ENCODE measurements at regions not wholly inside any gene's neighbourhood (a gene's known extent, or its start where the extent isn't known, plus 50 kb on each side); places are given as distances from the start of the nearest gene placed in this dataset.
"Not testable (repeated sequence)": the region's sequence is repeated elsewhere in the genome, so short reads cannot be mapped to it uniquely, and the experiment has no call there.

- DNase-seq (ENCODE audit: insufficient read length, low spot score, missing footprints): no peak
- no peak overlapping the region for H3K4me3 ChIP-seq (ENCODE audit: insufficient read depth, low read length)
- H3K27ac ChIP-seq (ENCODE audit: low read depth, low read length): no peak overlapping the region
- H2AFZ ChIP-seq (ENCODE audit: low read length): no peak overlapping the region
- no peak for TF ChIP-seq CTCF (IDR thresholded peaks at IDR 0.05; ENCODE audit: extremely low read depth, low read depth, low read length)
- H3K4me2 ChIP-seq (ENCODE audit: insufficient read depth, low read length): no peak overlapping the region
- H3K4me1 ChIP-seq (ENCODE audit: insufficient read depth, low read length): peaks cover 5% of the 10 kb centered on the region
- H4K20me1 ChIP-seq (ENCODE audit: insufficient read depth, low read length): no peaks in the 10 kb centered on the region
- no peaks in the 10 kb centered on the region for H3K27me3 ChIP-seq (ENCODE audit: insufficient read depth, low read length)
- no peaks in the 10 kb centered on the region for H3K79me2 ChIP-seq (ENCODE audit: insufficient read depth, low read length)
- H3K9me3 ChIP-seq (ENCODE audit: low read depth, low read length): no peaks in the 10 kb centered on the region
- no peaks in the 10 kb centered on the region for H3K36me3 ChIP-seq (ENCODE audit: insufficient read depth, low read length)
Measured at GRCh38 chr6:125585470-125585869, 164.0 kb upstream of the HEY2 start.

- no peaks in the 10 kb centered on the region for H3K27me3 ChIP-seq (ENCODE audit: insufficient read depth, low read length)
- no peak for DNase-seq (ENCODE audit: insufficient read length, low spot score, missing footprints)
- no peak overlapping the region for H2AFZ ChIP-seq (ENCODE audit: low read length)
- no peaks in the 10 kb centered on the region for H3K79me2 ChIP-seq (ENCODE audit: insufficient read depth, low read length)
- peaks cover 5% of the 10 kb centered on the region for H3K4me1 ChIP-seq (ENCODE audit: insufficient read depth, low read length)
- no peak overlapping the region for H3K4me2 ChIP-seq (ENCODE audit: insufficient read depth, low read length)
- H3K36me3 ChIP-seq (ENCODE audit: insufficient read depth, low read length): no peaks in the 10 kb centered on the region
- no peak for TF ChIP-seq CTCF (IDR thresholded peaks at IDR 0.05; ENCODE audit: extremely low read depth, low read depth, low read length)
- no peaks in the 10 kb centered on the region for H4K20me1 ChIP-seq (ENCODE audit: insufficient read depth, low read length)
- no peaks in the 10 kb centered on the region for H3K9me3 ChIP-seq (ENCODE audit: low read depth, low read length)
- H3K4me3 ChIP-seq (ENCODE audit: insufficient read depth, low read length): no peak overlapping the region
- H3K27ac ChIP-seq (ENCODE audit: low read depth, low read length): no peak overlapping the region
Measured at GRCh38 chr6:125586074-125586473, 163.4 kb upstream of the HEY2 start.

- Histone ChIP-seq H3K27ac (ENCODE audit: low read depth, low read length) (no peak overlapping the region), H3K36me3 (ENCODE audit: insufficient read depth, low read length) (no peaks in the 10 kb centered on the region), H3K4me1 (ENCODE audit: insufficient read depth, low read length) (peaks cover 5% of the 10 kb centered on the region), H3K27me3 (ENCODE audit: insufficient read depth, low read length) (no peaks in the 10 kb centered on the region), H3K9me3 (ENCODE audit: low read depth, low read length) (no peaks in the 10 kb centered on the region), H2AFZ (ENCODE audit: low read length) (no peak overlapping the region), H4K20me1 (ENCODE audit: insufficient read depth, low read length) (no peaks in the 10 kb centered on the region), H3K4me3 (ENCODE audit: insufficient read depth, low read length) (no peak overlapping the region), H3K4me2 (ENCODE audit: insufficient read depth, low read length) (no peak overlapping the region), H3K79me2 (ENCODE audit: insufficient read depth, low read length) (no peaks in the 10 kb centered on the region)
- DNase-seq (ENCODE audit: insufficient read length, low spot score, missing footprints): no peak
- TF ChIP-seq CTCF (IDR thresholded peaks at IDR 0.05; ENCODE audit: extremely low read depth, low read depth, low read length): no peak
Measured at GRCh38 chr6:125586605-125587004, 162.8 kb upstream of the HEY2 start.

GRCh38 chr6:125587666-125588632, 161.5 kb upstream of the HEY2 start:
- Histone ChIP-seq H3K4me3 (ENCODE audit: insufficient read depth, low read length) (no peak overlapping the region), H4K20me1 (ENCODE audit: insufficient read depth, low read length) (no peaks in the 10 kb centered on the region), H3K79me2 (ENCODE audit: insufficient read depth, low read length) (no peaks in the 10 kb centered on the region), H3K27me3 (ENCODE audit: insufficient read depth, low read length) (no peaks in the 10 kb centered on the region), H2AFZ (ENCODE audit: low read length) (no peak overlapping the region), H3K27ac (ENCODE audit: low read depth, low read length) (no peak overlapping the region), H3K36me3 (ENCODE audit: insufficient read depth, low read length) (no peaks in the 10 kb centered on the region), H3K4me1 (ENCODE audit: insufficient read depth, low read length) (peaks cover 5% of the 10 kb centered on the region), H3K9me3 (ENCODE audit: low read depth, low read length) (no peaks in the 10 kb centered on the region), H3K4me2 (ENCODE audit: insufficient read depth, low read length) (no peak overlapping the region)
- no peak for TF ChIP-seq CTCF (IDR thresholded peaks at IDR 0.05; ENCODE audit: extremely low read depth, low read depth, low read length)
- DNase-seq (ENCODE audit: insufficient read length, low spot score, missing footprints): no peak

- not testable (repeated sequence) for H2AFZ ChIP-seq (ENCODE audit: low read length); H3K36me3 ChIP-seq (ENCODE audit: insufficient read depth, low read length); DNase-seq (ENCODE audit: insufficient read length, low spot score, missing footprints); H3K4me2 ChIP-seq (ENCODE audit: insufficient read depth, low read length); H4K20me1 ChIP-seq (ENCODE audit: insufficient read depth, low read length); H3K79me2 ChIP-seq (ENCODE audit: insufficient read depth, low read length); H3K27ac ChIP-seq (ENCODE audit: low read depth, low read length); H3K4me1 ChIP-seq (ENCODE audit: insufficient read depth, low read length); H3K27me3 ChIP-seq (ENCODE audit: insufficient read depth, low read length); H3K4me3 ChIP-seq (ENCODE audit: insufficient read depth, low read length); H3K9me3 ChIP-seq (ENCODE audit: low read depth, low read length)
Measured at GRCh38 chr6:125591796-125592195, 157.6 kb upstream of the HEY2 start.
